Heart left ventricle (tissue), 13 donors: ENCODE measurements at regions not wholly inside any gene's neighbourhood (a gene's known extent, or its start where the extent isn't known, plus 50 kb on each side); places are given as distances from the start of the nearest gene placed in this dataset.

Experiments used
- CTCF ChIP-seq, 12 donors: fragments of 200-600 bp; sonication (generic) in 4 of 12; IDR thresholded peaks; one replicate each; pipeline versions ENCODE4 v1.5.0 to v1.8.0; 2018 to 2022; ENCODE audit warnings: antibody characterized with exemption in 12 of 12, mild to moderate bottlenecking in 5 of 12
- POLR2A ChIP-seq, 2 donors: fragments of 450-650 bp; IDR thresholded peaks; one replicate each; pipeline ENCODE4 v1.6.1; 2017; ENCODE audit warnings: antibody characterized with exemption in 2 of 2, mild to moderate bottlenecking in 2 of 2, moderate library complexity in 2 of 2
- donor health status: ischemic (EF 13 %, LVEDD 7.1; RV severe dilation, severe dysfunction).
- donor health status: DM: no; HTN: yes; CAD: no.
- donor health status: DM: no; HTN: no; CAD: no.
- donor health status: ischemic (EF 25% LVEDD 6.9; RV normal size, moderate dysfunction).
- donor health status: ischemic (EF 25% LVEDD 5.7; RV mildly dilated, moderate dysfunction).
- donor health status: ischemic (EF 35%, LVEDD 5.7; RV mildly dilated, moderate dysfunction).
- donor health status: nonischemic (EF 11% LVEDD 7.7; RV severe dilation, severe dysfunction).
- donor health status: DM: yes; HTN: yes; CAD: no.
- donor health status: PGD.
- donor health status: ischemic (EF 29% LVEDD 5.4; RV normal size, mild dysfunction).
- donor health status: nonischemic (EF 23%, LVEDD 6.1; RV moderate dilation, normal function).

DNA sequence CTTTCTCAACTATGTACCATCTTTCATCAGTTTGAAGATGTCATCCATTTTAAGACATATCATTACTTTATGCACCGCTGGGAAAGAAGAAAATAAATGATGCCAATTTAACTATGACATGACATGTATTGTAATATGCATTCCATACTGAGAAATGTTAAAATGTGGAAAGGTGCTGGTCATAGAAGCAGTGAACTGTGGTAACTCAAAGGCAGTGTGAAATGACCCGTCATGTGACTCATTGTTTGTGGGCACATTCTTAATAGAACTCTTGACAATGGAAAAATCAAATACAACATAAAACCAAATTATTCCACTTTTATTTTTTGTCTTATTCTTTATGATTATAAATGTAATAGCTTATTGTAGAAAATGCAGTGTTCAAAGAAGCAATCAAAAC is 455.0 kb upstream of the ST6GAL2 start:
- TF ChIP-seq CTCF (IDR thresholded peaks at IDR 0.05) (no peak), POLR2A (IDR thresholded peaks at IDR 0.05) (no peak)
